K562 (cell line): ENCODE measurements at regions not wholly inside any gene's neighbourhood (a gene's known extent, or its start where the extent isn't known, plus 50 kb on each side); places are given as distances from the start of the nearest gene placed in this dataset.

Source experiments
- ATAC-seq: fragments of 200-7000 bp; cut with Tn5 transposase; 3 replicates; pipeline ENCODE4 v1.9.1; 2020; ENCODE audit warnings: moderate library complexity
- BruUV-seq: library from RNA; stranded (reverse); fragments of 400-500 nt; replicated peaks from 2 replicates; lab custom pipeline; 2021; lab: Mats Ljungman, UMichigan
- CTCF ChIA-PET: fragments of 300-600 bp; formaldehyde crosslinking; extraction: SDS; loops from one replicate; lab custom pipeline; 2021; ENCODE audit warnings: low intra/inter-chr PET ratio; lab: Yijun Ruan, JAX
- POLR2A ChIA-PET: fragments of 300-600, 350-650 bp; sonication (Branson Sonifier 250); formaldehyde crosslinking; extraction: SDS; loops from one replicate; lab custom pipeline; 2021; ENCODE audit warnings: antibody characterized with exemption, inconsistent platforms; lab: Yijun Ruan, JAX
- DNase-seq, 4 experiments: peaks; one replicate each; pipeline versions ENCODE4 v3.0.0 to v3.0.0-alpha.2; 2011 to 2018; ENCODE audit warnings: low spot score in 3 of 4, mixed read lengths in 3 of 4; ENCODE audit errors: extremely low read depth in 1 of 4
- FAIRE-seq: peaks from 2 replicates; lab custom pipeline; 2011; peaks lifted over from hg19 to GRCh38; lab: Jason Lieb, UNC
- H2AFZ ChIP-seq: 2 replicates; pipeline ENCODE4 v1.6.0; 2011; ENCODE audit warnings: low read depth, low read length, control low read depth, inconsistent platforms
- H3K27ac ChIP-seq: fragments of 200-600 bp; 3 replicates; pipeline ENCODE4 v1.8.0; 2011; ENCODE audit warnings: low read depth, mild to moderate bottlenecking, control low read depth, inconsistent platforms, low read length, moderate library complexity, mixed read lengths; ENCODE audit errors: extremely low read depth
- H3K27me3 ChIP-seq, 2 experiments: fragments of 300-600 bp in 1 of 2; 2 replicates in 1 of 2; 3 replicates in 1 of 2; pipeline versions ENCODE4 v1.6.0 to v1.8.0; 2011; ENCODE audit warnings: inconsistent platforms in 2 of 2, low read length in 2 of 2, mild to moderate bottlenecking in 1 of 2, mixed read lengths in 1 of 2, moderate library complexity in 1 of 2; ENCODE audit not compliant: control insufficient read depth in 2 of 2, insufficient read depth in 2 of 2
- H3K36me3 ChIP-seq: fragments of 300-600 bp; 3 replicates; pipeline ENCODE4 v1.8.0; 2011; ENCODE audit warnings: mild to moderate bottlenecking, low read length, inconsistent platforms; ENCODE audit not compliant: control insufficient read depth, insufficient read depth
- H3K4me1 ChIP-seq, 2 experiments: fragments of 200-600 bp in 1 of 2; replicated peaks in 1 of 2; 2 replicates in 1 of 2; 3 replicates in 1 of 2; pipeline versions ENCODE4 v1.5.1 to v1.8.0; 2011; ENCODE audit warnings: inconsistent platforms in 2 of 2, low read length in 2 of 2, mild to moderate bottlenecking in 1 of 2, mixed read lengths in 1 of 2, moderate library complexity in 1 of 2; ENCODE audit not compliant: control insufficient read depth in 2 of 2, insufficient read depth in 2 of 2
- H3K4me2 ChIP-seq: 2 replicates; pipeline ENCODE4 v1.6.1; 2011; ENCODE audit warnings: low read length, control low read depth, inconsistent platforms, mixed read lengths; ENCODE audit not compliant: insufficient read depth
- H3K4me3 ChIP-seq: fragments of 200-600 bp; sonication (generic), shearing (Covaris generic); 2 replicates; pipeline ENCODE4 v1.5.1; 2016; ENCODE audit warnings: control low read depth, inconsistent platforms
- H3K79me2 ChIP-seq: fragments of 200-600 bp; 3 replicates; pipeline ENCODE4 v1.8.0; 2011; ENCODE audit warnings: low read length, inconsistent platforms; ENCODE audit not compliant: control insufficient read depth, insufficient read depth
- H3K9ac ChIP-seq, 2 experiments: 2 replicates each; pipeline versions ENCODE4 v1.6.0 to v1.6.1; 2011; ENCODE audit warnings: low read depth in 2 of 2, low read length in 2 of 2, control low read depth in 1 of 2, inconsistent platforms in 1 of 2, mild to moderate bottlenecking in 1 of 2, mixed read lengths in 1 of 2; ENCODE audit not compliant: insufficient read depth in 1 of 2
- H3K9me1 ChIP-seq: one replicate; pipeline ENCODE4 v1.6.0; 2011; ENCODE audit warnings: inconsistent platforms, mild to moderate bottlenecking, low read length, moderate library complexity; ENCODE audit not compliant: control insufficient read depth, insufficient read depth
- H3K9me3 ChIP-seq: replicated peaks from 2 replicates; pipeline ENCODE4 v1.5.1; 2011; ENCODE audit warnings: low read depth, low read length, inconsistent platforms; ENCODE audit not compliant: control insufficient read depth, insufficient read depth
- H4K20me1 ChIP-seq: replicated peaks from 2 replicates; pipeline ENCODE4 v1.6.1; 2011; ENCODE audit warnings: low read length, inconsistent platforms, mixed read lengths; ENCODE audit not compliant: control insufficient read depth, insufficient read depth
- BCOR ChIP-seq: fragments of 450-650 bp; IDR thresholded peaks from 2 replicates; pipeline ENCODE4 v1.6.1; 2016
- DMBX1 ChIP-seq: fragments of 250-450 bp; sonication (Bioruptor Pico); IDR thresholded peaks from 2 replicates; pipeline ENCODE4 v1.8.0; 2022; ENCODE audit warnings: inconsistent platforms, mild to moderate bottlenecking, moderate library complexity, borderline replicate concordance
- ELF4 ChIP-seq: fragments of 450-650 bp; formaldehyde crosslinking; IDR thresholded peaks from 2 replicates; pipeline ENCODE4 v1.4.0; 2022; ENCODE audit warnings: missing genetic modification characterization
- SMARCA5 ChIP-seq: fragments of 450-650 bp; IDR thresholded peaks from 2 replicates; pipeline ENCODE4 v1.6.1; 2016
- SMARCB1 ChIP-seq: IDR thresholded peaks from 2 replicates; pipeline ENCODE4 v1.6.1; 2011; ENCODE audit warnings: improper control_type of control experiment, low read depth; ENCODE audit not compliant: insufficient read length
- TCF7L2 ChIP-seq: fragments of 150-350 bp; IDR thresholded peaks from 2 replicates; pipeline ENCODE4 v1.6.1; 2016; ENCODE audit warnings: low read depth, mild to moderate bottlenecking, low read length, moderate library complexity
- ZFP36 ChIP-seq: fragments of 150-350 bp; IDR thresholded peaks from 2 replicates; pipeline ENCODE4 v1.6.1; 2018; ENCODE audit warnings: low read length, low read depth; ENCODE audit not compliant: partially characterized antibody
- ZNF184 ChIP-seq: sonication (generic); formaldehyde crosslinking; IDR thresholded peaks from 2 replicates; pipeline ENCODE4 v1.5.0; 2020; ENCODE audit warnings: missing genetic modification reagents
- WGBS: fragments of 100-300 bp; shearing (Covaris generic); methylation state at CpG from one replicate; pipeline ENCODE4 v1.1.6; 2016; ENCODE audit warnings: low coverage, mixed read lengths; ENCODE audit not compliant: insufficient coverage; ENCODE audit errors: missing lambda C conversion rate; 5-methylcytosine and 5-hydroxymethylcytosine counted together
- in situ Hi-C: fragments of 300-500 bp; cut with MboI; formaldehyde crosslinking; loops from 4 replicates; pipeline ENCODE4 v1.15.0; 2018; ENCODE audit warnings: inconsistent platforms, mixed read lengths
- intact Hi-C: fragments of 100-400 bp; cut with micrococcal nuclease; formaldehyde crosslinking; loops from 2 replicates; pipeline ENCODE4 v1.14.2; 2022

- peak; percentile 84 for TF ChIP-seq ZNF184 (CRISPR knock-in tag)
- no peak for TF ChIP-seq SMARCB1
- peak; percentile 97 for TF ChIP-seq ZFP36
- TF ChIP-seq ELF4 (CRISPR knock-in tag) = no peak
- TF ChIP-seq DMBX1 (CRISPR knock-in tag) = no peak
- TF ChIP-seq SMARCA5 = peak; percentile 82; the same call in 1 of the 2 replicates
- no peak for TF ChIP-seq TCF7L2
- TF ChIP-seq BCOR = peak; percentile 62; the same call in 1 of the 2 replicates
- TF ChIP-seq, all 486 proteins: peak for 4
- in situ Hi-C loops (no loop called here), intact Hi-C loops (loop anchor here (5.0 kb wide), 1 partner anchor 137 kb away; no protein-coding TSS in a partner anchor)
- FAIRE-seq = no peak
- H3K9me1 ChIP-seq = no peaks in the 10 kb centered on the region
- no peak for ATAC-seq
- ChIA-PET CTCF (no interaction called here), POLR2A (no interaction called here)
- no peak overlapping the region for H2AFZ ChIP-seq
- no peak overlapping the region for H3K4me2 ChIP-seq
- H3K36me3 ChIP-seq = no peaks in the 10 kb centered on the region
- H3K4me3 ChIP-seq = no peak overlapping the region
- H3K79me2 ChIP-seq = no peaks in the 10 kb centered on the region
- no peaks in the 10 kb centered on the region for H4K20me1 ChIP-seq
- no peaks in the 10 kb centered on the region for H3K27me3 ChIP-seq
- H3K4me1 ChIP-seq = peaks cover 13 to 29% of the 10 kb centered on the region in 2 experiments; a peak in 3 of 5 replicates
- DNase-seq = no peak
- BruUV-seq = no TSS peak
- H3K27ac ChIP-seq = no peak overlapping the region
- 78% methylated on average over 4 of the region's 4 CpGs for WGBS
- no peaks in the 10 kb centered on the region for H3K9me3 ChIP-seq
- no peak overlapping the region; a peak in 1 of 4 replicates for H3K9ac ChIP-seq
These were observed 197.3 kb downstream of the OPA1 start for GRCh38 chr3:193790086-193790990.
